H1 (cell line): ENCODE measurements at regions not wholly inside any gene's neighbourhood (a gene's known extent, or its start where the extent isn't known, plus 50 kb on each side); places are given as distances from the start of the nearest gene placed in this dataset.

Source experiments
- KDM4A ChIP-seq: IDR thresholded peaks from one replicate; pipeline ENCODE4 v1.7.1; 2012; ENCODE audit warnings: low read depth, mild to moderate bottlenecking, moderate library complexity, low read length, inconsistent platforms; ENCODE audit not compliant: severe bottlenecking
- MAFK ChIP-seq: IDR thresholded peaks from 2 replicates; pipeline ENCODE4 v1.6.1; 2012; ENCODE audit warnings: low read depth, mild to moderate bottlenecking, improper control_type of control experiment, low read length
- TBP ChIP-seq: IDR thresholded peaks from 2 replicates; pipeline ENCODE4 v1.6.1; 2011; ENCODE audit warnings: low read depth, low read length, improper control_type of control experiment
- TF ChIP-seq, protein P1 (sequence below): IDR thresholded peaks from 2 replicates; pipeline ENCODE4 v1.6.1; 2012; ENCODE audit warnings: low read length, inconsistent platforms

DNA sequence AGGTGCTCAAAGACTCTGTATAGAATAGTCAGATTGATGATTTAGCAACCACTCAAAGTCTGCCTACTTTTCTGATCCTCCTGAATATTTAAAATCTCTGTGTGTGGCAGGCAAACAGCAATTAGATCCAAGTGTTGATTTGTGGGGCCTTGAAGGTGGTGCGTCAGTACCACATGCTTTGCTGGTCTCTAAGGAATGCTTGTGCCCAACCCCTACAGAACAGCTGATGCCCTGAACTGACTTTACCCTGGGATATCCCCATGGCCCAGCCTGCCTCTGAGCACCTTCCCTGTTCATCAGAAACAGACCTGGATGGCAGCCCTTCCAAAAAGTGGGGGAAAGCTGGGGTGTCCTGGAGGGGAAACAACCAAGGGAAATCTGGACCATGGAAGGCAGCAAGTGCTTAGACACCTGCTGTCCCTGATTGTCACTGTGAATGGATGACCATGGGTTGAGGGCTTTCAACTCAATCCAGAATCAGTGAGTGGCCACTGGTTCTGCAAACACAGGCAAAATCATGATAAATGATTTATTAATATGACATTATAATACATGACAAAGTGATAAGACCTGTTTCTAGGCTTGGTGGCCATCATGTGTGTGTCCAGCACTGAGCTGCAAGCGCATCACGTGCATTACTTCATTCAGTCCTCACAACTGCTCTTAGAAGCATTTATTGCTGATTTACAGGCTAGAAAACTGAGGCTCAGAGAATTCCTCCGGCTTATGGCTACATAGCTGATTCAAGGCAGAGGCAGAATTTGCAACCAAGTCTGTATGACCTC, 76.1 kb upstream of the TPM1 start (continued):
- TF ChIP-seq, protein P1, sequence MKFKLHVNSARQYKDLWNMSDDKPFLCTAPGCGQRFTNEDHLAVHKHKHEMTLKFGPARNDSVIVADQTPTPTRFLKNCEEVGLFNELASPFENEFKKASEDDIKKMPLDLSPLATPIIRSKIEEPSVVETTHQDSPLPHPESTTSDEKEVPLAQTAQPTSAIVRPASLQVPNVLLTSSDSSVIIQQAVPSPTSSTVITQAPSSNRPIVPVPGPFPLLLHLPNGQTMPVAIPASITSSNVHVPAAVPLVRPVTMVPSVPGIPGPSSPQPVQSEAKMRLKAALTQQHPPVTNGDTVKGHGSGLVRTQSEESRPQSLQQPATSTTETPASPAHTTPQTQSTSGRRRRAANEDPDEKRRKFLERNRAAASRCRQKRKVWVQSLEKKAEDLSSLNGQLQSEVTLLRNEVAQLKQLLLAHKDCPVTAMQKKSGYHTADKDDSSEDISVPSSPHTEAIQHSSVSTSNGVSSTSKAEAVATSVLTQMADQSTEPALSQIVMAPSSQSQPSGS, result no peak
- TF ChIP-seq MAFK, result no peak
- TF ChIP-seq KDM4A, result no peak
- no peak for TF ChIP-seq TBP
